ENCODE measurements at regions not wholly inside any gene's neighbourhood (a gene's known extent, or its start where the extent isn't known, plus 50 kb on each side); places are given as distances from the start of the nearest gene placed in this dataset.
"Not testable (repeated sequence)": the region's sequence is repeated elsewhere in the genome, so short reads cannot be mapped to it uniquely, and the experiment has no call there.

DNA sequence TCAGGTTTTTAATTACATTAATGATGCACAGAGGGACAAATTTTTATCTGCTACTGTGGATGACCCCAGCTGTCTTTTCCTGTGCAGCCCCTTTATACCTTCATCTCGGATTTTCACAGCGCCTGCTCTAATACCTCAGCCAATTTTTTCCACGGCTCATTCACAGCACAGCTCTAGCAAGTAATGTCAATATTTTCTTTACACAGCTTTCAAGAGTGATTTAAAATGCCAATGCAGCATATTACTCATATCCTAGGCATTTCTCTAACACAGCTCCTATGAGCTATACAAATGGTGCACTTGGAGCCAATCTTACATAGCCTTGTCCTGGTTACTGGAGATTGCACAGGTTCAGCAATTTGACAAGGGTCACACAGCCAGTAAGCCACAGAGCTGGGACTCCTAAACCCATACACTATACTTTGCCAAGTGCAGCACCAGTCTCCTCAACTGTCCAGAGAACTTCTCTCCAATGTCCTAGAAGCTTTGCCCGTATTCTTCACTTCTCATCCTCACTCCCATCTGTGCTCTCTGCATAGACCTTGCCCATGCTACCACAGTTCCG, 661.8 kb downstream of the DTWD2 start:
- Histone ChIP-seq H3K27me3 (replicated peaks; ENCODE audit: control insufficient read depth, insufficient read depth, low read length) (no peaks in the 10 kb centered on the region), H3K4me3 (replicated peaks; ENCODE audit: low read depth, low read length) (no peak overlapping the region), H3K36me3 (ENCODE audit: control insufficient read depth, insufficient read depth, low read length) (no peaks in the 10 kb centered on the region)
- no peak for TF ChIP-seq CTCF (IDR thresholded peaks at IDR 0.05; ENCODE audit: insufficient read depth, low read length, poor library complexity, severe bottlenecking)
- DNase-seq (ENCODE audit: extremely low read depth, insufficient read length), result no peak

- TF ChIP-seq CTCF (IDR thresholded peaks at IDR 0.05; ENCODE audit: insufficient read depth, low read length, poor library complexity, severe bottlenecking), result no peak
- no peak for DNase-seq (ENCODE audit: extremely low read depth, insufficient read length)
- Histone ChIP-seq H3K27me3 (replicated peaks; ENCODE audit: control insufficient read depth, insufficient read depth, low read length) (no peaks in the 10 kb centered on the region), H3K4me3 (replicated peaks; ENCODE audit: low read depth, low read length) (no peak overlapping the region), H3K36me3 (ENCODE audit: control insufficient read depth, insufficient read depth, low read length) (no peaks in the 10 kb centered on the region)
These were observed 662.4 kb downstream of the DTWD2 start for GRCh38 chr5:118325931-118326330.

DNA sequence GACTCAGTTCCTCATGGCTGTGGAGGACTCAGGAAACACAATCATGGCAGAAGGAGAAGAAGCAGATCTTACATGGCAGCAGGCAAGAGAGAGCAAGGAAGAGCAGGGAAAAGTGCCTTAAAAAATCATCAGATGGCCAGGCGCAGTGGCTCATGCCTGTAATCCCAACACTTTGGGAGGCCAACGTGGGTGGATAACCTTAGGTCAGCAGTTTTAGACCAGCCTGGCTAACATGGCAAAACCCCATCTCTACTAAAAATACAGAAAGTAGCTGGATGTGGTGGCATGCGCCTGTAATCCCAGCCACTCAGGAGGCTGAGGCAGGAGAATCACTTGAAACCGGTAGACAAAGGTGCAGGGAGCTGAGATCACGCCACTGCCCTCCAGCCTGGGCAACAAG, 664.6 kb downstream of the DTWD2 start:
- not testable (repeated sequence) for H3K4me3 ChIP-seq (replicated peaks; ENCODE audit: low read depth, low read length); H3K27me3 ChIP-seq (replicated peaks; ENCODE audit: control insufficient read depth, insufficient read depth, low read length); H3K36me3 ChIP-seq (ENCODE audit: control insufficient read depth, insufficient read depth, low read length); DNase-seq (ENCODE audit: extremely low read depth, insufficient read length)

GRCh38 chr5:118321081-118321480, 667.3 kb downstream of the DTWD2 start:
- no peak for TF ChIP-seq CTCF (IDR thresholded peaks at IDR 0.05; ENCODE audit: insufficient read depth, low read length, poor library complexity, severe bottlenecking)
- no peaks in the 10 kb centered on the region for H3K27me3 ChIP-seq (replicated peaks; ENCODE audit: control insufficient read depth, insufficient read depth, low read length)
- no peaks in the 10 kb centered on the region for H3K36me3 ChIP-seq (ENCODE audit: control insufficient read depth, insufficient read depth, low read length)

DNA sequence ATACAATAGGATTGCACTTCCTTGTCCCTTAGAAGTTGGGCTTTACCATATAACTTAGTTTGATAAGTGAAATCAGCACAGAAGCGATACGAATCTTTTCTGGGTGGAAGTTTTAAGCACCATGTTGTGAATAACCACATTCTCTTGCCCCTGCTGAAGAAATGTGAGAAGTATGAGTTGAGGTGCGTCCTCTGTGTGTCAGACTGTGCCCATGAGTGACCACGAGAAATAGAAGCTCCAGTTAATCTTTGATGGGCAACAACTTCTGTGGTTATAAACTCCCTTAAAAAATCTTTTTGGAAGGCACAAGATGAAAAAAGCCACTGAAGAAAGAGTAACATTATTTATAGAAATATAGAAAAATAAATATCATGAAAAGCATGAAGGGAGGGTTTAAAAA, 668.2 kb downstream of the DTWD2 start:
- Histone ChIP-seq H3K36me3 (ENCODE audit: control insufficient read depth, insufficient read depth, low read length) (no peaks in the 10 kb centered on the region), H3K27me3 (replicated peaks; ENCODE audit: control insufficient read depth, insufficient read depth, low read length) (no peaks in the 10 kb centered on the region), H3K4me3 (replicated peaks; ENCODE audit: low read depth, low read length) (no peak overlapping the region)
- no peak for DNase-seq (ENCODE audit: extremely low read depth, insufficient read length)
- TF ChIP-seq CTCF (IDR thresholded peaks at IDR 0.05; ENCODE audit: insufficient read depth, low read length, poor library complexity, severe bottlenecking), result no peak

More at GRCh38 chr5:118321081-118321480, 667.3 kb downstream of the DTWD2 start:
- H3K4me3 ChIP-seq (replicated peaks; ENCODE audit: low read depth, low read length), result no peak overlapping the region
- DNase-seq (ENCODE audit: extremely low read depth, insufficient read length), result no peak

GRCh38 chr5:118314931-118315330, 673.4 kb downstream of the DTWD2 start:
- no peak overlapping the region for H3K4me3 ChIP-seq (replicated peaks; ENCODE audit: low read depth, low read length)
- no peaks in the 10 kb centered on the region for H3K36me3 ChIP-seq (ENCODE audit: control insufficient read depth, insufficient read depth, low read length)
- TF ChIP-seq CTCF (IDR thresholded peaks at IDR 0.05; ENCODE audit: insufficient read depth, low read length, poor library complexity, severe bottlenecking), result no peak
- DNase-seq (ENCODE audit: extremely low read depth, insufficient read length), result no peak
- H3K27me3 ChIP-seq (replicated peaks; ENCODE audit: control insufficient read depth, insufficient read depth, low read length), result no peaks in the 10 kb centered on the region

All from GM06990 (cell line).